HG03558 (cell line): ENCODE measurements at regions not wholly inside any gene's neighbourhood (a gene's known extent, or its start where the extent isn't known, plus 50 kb on each side); places are given as distances from the start of the nearest gene placed in this dataset.

Experiments
- ATAC-seq: cut with Tn5 transposase; IDR thresholded peaks from one replicate; pipeline ENCODE4 v1.9.1; 2021; ENCODE audit warnings: moderate number of reproducible peaks; ENCODE audit not compliant: unreplicated experiment; ENCODE audit errors: extremely low read depth

- no peak for ATAC-seq
Measured at GRCh38 chr1:218847089-218847768, 326.4 kb upstream of the LYPLAL1 start.

GRCh38 chr1:218848009-218848408, 325.7 kb upstream of the LYPLAL1 start:
- ATAC-seq: no peak

GRCh38 chr1:218850367-218850766, 323.3 kb upstream of the LYPLAL1 start:
- no peak for ATAC-seq

- no peak for ATAC-seq
Measured at GRCh38 chr1:218851586-218851985, 322.1 kb upstream of the LYPLAL1 start.

- ATAC-seq: no peak
Measured at GRCh38 chr1:218852527-218852926, 321.2 kb upstream of the LYPLAL1 start.

- no peak for ATAC-seq
Measured at GRCh38 chr1:218863987-218864386, 309.7 kb upstream of the LYPLAL1 start.

GRCh38 chr1:218865591-218865990, 308.1 kb upstream of the LYPLAL1 start:
- no peak for ATAC-seq

GRCh38 chr1:218866507-218866906, 307.2 kb upstream of the LYPLAL1 start:
- ATAC-seq: no peak

GRCh38 chr1:218867066-218867465, 306.6 kb upstream of the LYPLAL1 start:
- no peak for ATAC-seq

- no peak for ATAC-seq
Measured at GRCh38 chr1:218867941-218868626, 305.6 kb upstream of the LYPLAL1 start.

- no peak for ATAC-seq
Measured at GRCh38 chr1:218869276-218869675, 304.4 kb upstream of the LYPLAL1 start.

- no peak for ATAC-seq
Measured at GRCh38 chr1:218872026-218872425, 301.7 kb upstream of the LYPLAL1 start.

- no peak for ATAC-seq
Measured at GRCh38 chr1:218872928-218873327, 300.8 kb upstream of the LYPLAL1 start.

GRCh38 chr1:218874313-218874712, 299.4 kb upstream of the LYPLAL1 start:
- no peak for ATAC-seq

- ATAC-seq: no peak
Measured at GRCh38 chr1:218874801-218875400, 298.8 kb upstream of the LYPLAL1 start.

GRCh38 chr1:218878369-218878768, 295.3 kb upstream of the LYPLAL1 start:
- ATAC-seq: no peak

GRCh38 chr1:218880484-218881060, 293.1 kb upstream of the LYPLAL1 start:
- ATAC-seq: no peak

- ATAC-seq: no peak
Measured at GRCh38 chr1:218882454-218882853, 291.2 kb upstream of the LYPLAL1 start.

GRCh38 chr1:218886101-218886871, 287.4 kb upstream of the LYPLAL1 start:
- ATAC-seq: no peak

GRCh38 chr1:218887141-218887925, 286.3 kb upstream of the LYPLAL1 start:
- no peak for ATAC-seq
